NCI-H446 (cell line): ENCODE measurements at regions not wholly inside any gene's neighbourhood (a gene's known extent, or its start where the extent isn't known, plus 50 kb on each side); places are given as distances from the start of the nearest gene placed in this dataset.

Experiments used
- DNase-seq, 2 experiments: peaks; one replicate each; lab custom pipeline; 2025; lab: John Stamatoyannopoulos, UW

- no peak for DNase-seq
These were observed 71.1 kb upstream of the NEURL1B start for GRCh38 chr5:172569861-172570558.

- no peak for DNase-seq
These were observed 72.7 kb upstream of the NEURL1B start for GRCh38 chr5:172568308-172568910.

GRCh38 chr5:172567843-172568242 lies 73.2 kb upstream of the NEURL1B start:
- DNase-seq, result no peak

GRCh38 chr5:172567294-172567693 lies 73.8 kb upstream of the NEURL1B start:
- no peak for DNase-seq

GRCh38 chr5:172565931-172566665 lies 75.0 kb upstream of the NEURL1B start:
- DNase-seq, result no peak

- DNase-seq, result no peak
These were observed 75.6 kb upstream of the NEURL1B start for GRCh38 chr5:172565455-172565854.

GRCh38 chr5:172564883-172565282 lies 76.2 kb upstream of the NEURL1B start:
- DNase-seq, result no peak

GRCh38 chr5:172564188-172564587 lies 76.9 kb upstream of the NEURL1B start:
- no peak for DNase-seq

- DNase-seq, result no peak
These were observed 78.6 kb upstream of the NEURL1B start for GRCh38 chr5:172562443-172562842.

GRCh38 chr5:172561151-172561550 lies 79.9 kb upstream of the NEURL1B start:
- DNase-seq, result no peak

GRCh38 chr5:172559004-172559932 lies 81.8 kb upstream of the NEURL1B start:
- peak in 1 of 2 experiments; percentile 49 for DNase-seq

GRCh38 chr5:172558076-172558976 lies 82.7 kb upstream of the NEURL1B start:
- DNase-seq, result no peak

GRCh38 chr5:172556971-172557461 lies 84.0 kb upstream of the NEURL1B start:
- no peak for DNase-seq

GRCh38 chr5:172556262-172556661 lies 84.8 kb upstream of the NEURL1B start:
- DNase-seq, result no peak

GRCh38 chr5:172554562-172554961 lies 86.5 kb upstream of the NEURL1B start:
- no peak for DNase-seq

GRCh38 chr5:172553903-172554302 lies 87.2 kb upstream of the NEURL1B start:
- DNase-seq, result no peak

GRCh38 chr5:172553167-172553566 lies 87.9 kb upstream of the NEURL1B start:
- DNase-seq, result no peak

GRCh38 chr5:172550996-172551395 lies 90.1 kb upstream of the NEURL1B start:
- DNase-seq, result no peak

GRCh38 chr5:172550096-172550765 lies 90.8 kb upstream of the NEURL1B start:
- no peak for DNase-seq

GRCh38 chr5:172549696-172550095 lies 91.4 kb upstream of the NEURL1B start:
- no peak for DNase-seq
